ENCODE measurements at regions not wholly inside any gene's neighbourhood (a gene's known extent, or its start where the extent isn't known, plus 50 kb on each side); places are given as distances from the start of the nearest gene placed in this dataset.
"Not testable (repeated sequence)": the region's sequence is repeated elsewhere in the genome, so short reads cannot be mapped to it uniquely, and the experiment has no call there.

DNA sequence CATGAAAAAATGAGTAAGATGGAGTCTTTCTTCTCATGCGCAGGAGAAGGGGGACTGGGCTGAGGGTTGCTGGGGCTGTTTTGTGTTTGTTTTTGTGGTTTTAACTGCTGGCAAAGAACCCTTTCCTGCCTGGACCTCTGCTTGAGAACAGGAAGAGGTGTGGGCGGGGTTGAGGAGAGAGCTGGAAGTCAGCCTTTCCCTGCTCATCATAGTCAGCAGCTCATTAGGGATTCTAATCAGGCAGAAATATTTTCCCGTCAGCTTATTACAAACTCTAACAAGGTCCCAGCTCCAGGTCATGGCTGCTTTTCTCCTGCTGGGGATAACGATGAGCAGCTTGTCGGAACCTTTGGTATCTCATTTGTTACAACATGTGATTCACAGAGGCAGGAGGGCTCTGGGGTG lies 185.0 kb upstream of the NRXN3 start:
- DNase-seq (ENCODE audit: low spot score) = no peak

DNA sequence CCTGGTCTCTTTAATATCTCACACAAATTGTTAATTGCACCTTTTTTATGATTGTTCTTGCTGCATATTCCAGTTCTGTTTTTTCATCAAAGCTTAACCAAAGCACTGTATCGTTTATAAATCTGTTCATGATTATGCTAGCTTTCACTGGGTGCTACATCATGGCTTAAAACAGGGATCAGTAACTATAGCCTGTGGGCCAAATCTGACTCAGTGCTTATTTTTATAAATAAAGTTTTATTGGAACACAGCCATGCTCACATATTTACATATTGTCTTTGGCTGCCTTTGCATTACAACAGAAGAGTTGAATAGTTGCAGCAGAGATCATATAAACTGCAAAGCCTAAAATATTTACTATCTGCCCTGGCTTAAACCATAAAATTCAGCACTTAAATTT lies 183.4 kb upstream of the NRXN3 start:
- no peak for DNase-seq (ENCODE audit: low spot score)

- DNase-seq (ENCODE audit: low spot score) = no peak
Observed at GRCh38 chr14:77988096-77988870, 181.9 kb upstream of the NRXN3 start.

DNA sequence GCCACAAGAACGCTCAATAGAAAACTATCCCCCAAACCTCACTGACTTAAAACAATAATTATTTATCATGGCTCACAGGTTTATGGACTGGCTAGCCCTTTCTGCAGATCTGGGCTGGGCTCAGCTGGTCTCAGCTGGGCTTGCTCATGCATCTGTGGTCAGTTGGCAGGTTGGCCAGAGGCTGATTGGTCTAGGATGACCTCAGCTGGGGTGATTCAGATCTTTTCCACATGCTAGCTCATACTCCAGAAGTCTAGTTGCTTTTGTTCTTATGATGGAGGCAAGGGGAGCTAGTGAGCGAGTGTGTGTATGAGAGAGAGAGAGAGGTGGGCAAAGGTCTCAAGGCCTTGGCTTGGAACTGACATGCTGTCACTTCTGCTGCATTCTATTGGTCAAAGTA lies 181.2 kb upstream of the NRXN3 start:
- no peak for DNase-seq (ENCODE audit: low spot score)

DNA sequence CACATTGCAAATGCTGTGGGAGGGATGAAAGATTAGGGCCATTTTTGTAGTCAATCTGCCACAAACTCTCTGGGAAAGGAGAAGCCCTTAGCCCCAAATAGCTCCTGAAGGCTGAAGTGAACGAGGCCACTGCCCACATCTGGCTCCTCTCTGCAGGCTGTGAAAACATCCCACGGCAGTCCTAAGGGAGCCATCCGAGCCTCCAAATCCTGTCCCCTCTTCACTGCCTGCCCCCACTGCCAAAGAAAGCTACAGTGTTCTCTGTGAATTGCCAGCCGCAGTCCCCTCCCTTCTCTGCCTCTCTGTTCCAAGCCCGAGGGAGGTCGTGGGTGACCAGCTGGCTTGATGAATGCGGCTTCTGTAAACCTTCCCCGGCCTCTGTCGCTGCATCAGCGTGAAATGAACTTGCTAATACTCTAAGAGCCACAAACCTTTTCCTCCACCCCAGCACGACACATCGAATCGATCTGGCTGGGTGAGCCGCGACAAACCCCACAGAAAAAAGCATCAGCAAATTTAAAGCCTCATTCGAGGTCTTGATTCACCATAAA lies 180.7 kb upstream of the NRXN3 start:
- DNase-seq (ENCODE audit: low spot score) = no peak

- DNase-seq (ENCODE audit: low spot score) = no peak
Observed at GRCh38 chr14:77990337-77990736, 179.8 kb upstream of the NRXN3 start.

GRCh38 chr14:77991128-77991772 lies 178.9 kb upstream of the NRXN3 start:
- no peak for DNase-seq (ENCODE audit: low spot score)

- no peak for DNase-seq (ENCODE audit: low spot score)
Observed at GRCh38 chr14:78005325-78005724, 164.8 kb upstream of the NRXN3 start.

GRCh38 chr14:78007160-78007559 lies 163.0 kb upstream of the NRXN3 start:
- DNase-seq (ENCODE audit: low spot score) = no peak

DNA sequence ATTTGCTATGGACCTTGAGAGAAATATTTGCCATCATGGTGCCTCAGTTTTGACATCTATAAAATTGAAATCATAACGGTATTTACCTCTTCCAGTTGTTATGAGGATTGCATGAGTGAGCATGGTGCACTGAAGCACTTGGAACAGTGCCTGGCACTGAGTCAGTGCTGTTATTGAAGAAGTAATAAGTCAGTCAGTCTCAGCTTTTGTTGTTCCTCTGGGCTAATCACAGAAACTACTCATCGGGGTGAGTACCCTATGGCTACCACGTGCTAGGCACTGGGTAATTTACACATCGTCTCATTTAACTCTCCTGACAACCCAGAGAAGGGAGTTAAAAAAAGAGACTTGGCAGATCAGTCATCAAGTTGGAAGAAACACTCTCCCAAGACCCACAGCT lies 159.5 kb upstream of the NRXN3 start:
- no peak for DNase-seq (ENCODE audit: low spot score)

GRCh38 chr14:78013911-78014310 lies 156.3 kb upstream of the NRXN3 start:
- DNase-seq (ENCODE audit: low spot score) = not testable (repeated sequence)

- DNase-seq (ENCODE audit: low spot score) = no peak
Observed at GRCh38 chr14:78016532-78016931, 153.6 kb upstream of the NRXN3 start.

GRCh38 chr14:78018283-78018682 lies 151.9 kb upstream of the NRXN3 start:
- no peak for DNase-seq (ENCODE audit: low spot score)

DNA sequence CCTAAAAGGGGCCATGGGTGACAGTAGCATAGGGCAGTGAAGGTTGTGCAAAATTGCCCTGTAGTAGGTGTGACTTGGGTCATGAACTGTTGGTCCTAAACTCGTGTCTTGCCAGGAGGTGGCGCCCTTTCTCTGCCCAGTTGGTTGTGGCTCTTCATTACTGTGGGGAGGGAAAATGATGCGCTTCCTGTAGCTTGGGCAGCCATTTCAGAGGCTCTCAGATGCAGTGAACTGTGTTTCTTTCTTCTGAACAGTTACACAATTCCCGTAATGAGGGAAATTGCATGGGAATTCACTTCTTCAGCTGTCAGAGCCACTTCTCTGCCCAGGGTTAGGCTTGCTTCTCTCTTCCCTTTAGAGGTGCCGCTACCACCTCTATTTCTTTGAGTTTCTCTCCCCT lies 148.1 kb upstream of the NRXN3 start:
- DNase-seq (ENCODE audit: low spot score) = peak; percentile 11

- DNase-seq (ENCODE audit: low spot score) = no peak
Observed at GRCh38 chr14:78023112-78023511, 147.1 kb upstream of the NRXN3 start.

DNA sequence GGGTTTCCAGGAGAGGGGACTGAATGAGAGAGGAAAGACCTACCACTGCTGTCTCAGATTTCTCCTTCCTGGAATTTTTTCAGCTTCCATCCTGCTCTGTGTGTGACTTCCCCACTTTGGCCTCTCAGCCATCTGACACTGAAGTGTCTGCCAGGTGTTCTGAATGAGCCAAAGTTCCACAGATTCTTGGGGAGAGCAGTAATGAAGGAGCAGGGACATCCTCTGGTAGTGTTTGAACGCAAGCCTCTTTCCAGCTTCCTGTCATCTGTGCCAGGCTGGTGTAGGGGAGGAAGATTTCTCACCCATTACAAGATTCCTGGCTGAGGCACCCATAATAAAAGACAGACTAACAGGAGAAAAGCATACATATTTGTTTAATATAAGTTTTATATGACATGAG lies 141.7 kb upstream of the NRXN3 start:
- DNase-seq (ENCODE audit: low spot score) = no peak

GRCh38 chr14:78029601-78030372 lies 140.4 kb upstream of the NRXN3 start:
- no peak for DNase-seq (ENCODE audit: low spot score)

DNA sequence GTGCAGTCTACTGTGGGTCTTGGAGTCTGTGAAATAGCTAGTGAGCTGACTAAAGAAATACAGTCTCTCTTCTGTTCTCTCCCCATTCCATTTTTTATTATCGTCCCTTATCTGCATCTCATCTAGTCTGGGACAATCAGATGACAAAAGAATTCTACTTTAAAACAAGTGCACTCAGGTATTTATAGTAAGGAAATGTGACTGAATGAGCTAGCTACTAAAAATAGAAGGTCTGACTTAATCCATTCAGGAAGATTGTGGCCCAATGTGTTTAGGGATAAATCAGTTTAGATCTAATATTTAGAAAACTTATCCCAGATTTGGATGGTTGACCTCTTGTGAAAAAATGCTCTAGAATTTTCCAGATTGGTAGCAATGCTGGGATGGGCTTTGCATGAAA lies 126.8 kb upstream of the NRXN3 start:
- DNase-seq (ENCODE audit: low spot score) = no peak

DNA sequence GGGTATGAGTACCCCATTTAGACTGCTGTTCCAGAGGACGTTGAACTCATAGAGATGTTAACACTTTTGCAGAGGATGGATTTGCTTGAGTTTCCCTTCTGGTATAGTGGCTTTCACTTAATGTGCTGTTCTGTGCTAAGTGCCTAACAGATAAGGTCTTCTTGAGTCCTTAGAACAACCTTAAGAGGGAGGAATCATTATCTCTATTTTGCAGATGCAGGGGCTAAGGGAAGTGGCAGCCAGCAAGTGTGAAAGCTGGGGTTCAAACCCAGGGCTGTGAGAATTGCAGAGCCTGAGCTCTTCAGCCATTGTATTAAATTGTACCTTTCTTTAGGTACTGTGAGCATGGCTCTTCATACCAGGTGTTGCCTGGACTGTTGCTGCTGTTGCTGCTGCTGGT lies 122.1 kb upstream of the NRXN3 start:
- no peak for DNase-seq (ENCODE audit: low spot score)

DNA sequence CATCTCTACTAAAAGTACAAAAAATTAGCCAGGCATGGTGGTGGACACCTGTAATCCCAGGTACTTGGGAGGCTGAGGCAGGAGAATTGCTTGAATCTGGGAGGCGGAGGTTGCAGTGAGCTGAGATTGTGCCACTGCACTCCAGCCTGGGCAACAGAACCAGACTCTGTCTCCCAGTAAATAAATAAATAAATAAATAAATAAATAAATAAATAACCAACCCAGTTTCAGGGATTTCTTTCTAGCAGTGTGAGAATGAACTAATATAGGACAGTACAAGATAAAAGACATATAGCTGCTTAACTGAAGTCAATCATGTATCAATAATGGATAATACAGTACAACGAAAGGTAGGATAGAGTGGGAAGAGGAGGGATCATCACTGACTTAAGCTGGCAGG lies 113.3 kb upstream of the NRXN3 start:
- DNase-seq (ENCODE audit: low spot score) = not testable (repeated sequence)

GRCh38 chr14:78070344-78070743 lies 99.8 kb upstream of the NRXN3 start:
- no peak for DNase-seq (ENCODE audit: low spot score)

DNA sequence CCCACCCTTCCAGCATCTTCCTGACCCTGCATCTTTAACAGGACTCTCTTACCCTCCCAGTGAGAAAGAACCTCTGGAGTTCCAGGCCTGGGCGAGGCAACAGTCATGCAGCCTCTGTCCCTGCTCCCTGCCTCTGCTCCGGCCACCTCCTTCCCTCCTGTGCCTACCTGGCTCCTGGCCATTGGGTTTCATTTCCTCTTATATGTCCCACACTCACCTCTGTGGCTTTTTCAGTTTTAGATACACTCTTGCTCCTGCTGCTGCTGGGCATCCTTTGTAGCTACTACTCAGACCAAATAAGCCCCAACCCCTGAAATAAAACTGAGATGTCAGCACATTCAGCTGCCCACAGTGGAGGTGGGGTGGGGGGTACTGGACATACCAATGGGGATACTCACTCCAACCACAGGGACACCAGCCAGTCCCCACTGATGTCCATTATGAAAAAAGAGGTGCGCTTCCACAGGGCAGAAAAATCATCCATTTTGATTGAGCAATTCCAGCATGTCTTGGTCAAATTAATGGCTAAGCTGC lies 99.1 kb upstream of the NRXN3 start:
- no peak for DNase-seq (ENCODE audit: low spot score)

Measured in umbilical cord (tissue), 1 donor.